ENCODE measurements at regions not wholly inside any gene's neighbourhood (a gene's known extent, or its start where the extent isn't known, plus 50 kb on each side); places are given as distances from the start of the nearest gene placed in this dataset.

- no peak for TF ChIP-seq CTCF (IDR thresholded peaks at IDR 0.05)
Measured at GRCh38 chr15:57859130-57859685, 152.7 kb downstream of the POLR2M start.

DNA sequence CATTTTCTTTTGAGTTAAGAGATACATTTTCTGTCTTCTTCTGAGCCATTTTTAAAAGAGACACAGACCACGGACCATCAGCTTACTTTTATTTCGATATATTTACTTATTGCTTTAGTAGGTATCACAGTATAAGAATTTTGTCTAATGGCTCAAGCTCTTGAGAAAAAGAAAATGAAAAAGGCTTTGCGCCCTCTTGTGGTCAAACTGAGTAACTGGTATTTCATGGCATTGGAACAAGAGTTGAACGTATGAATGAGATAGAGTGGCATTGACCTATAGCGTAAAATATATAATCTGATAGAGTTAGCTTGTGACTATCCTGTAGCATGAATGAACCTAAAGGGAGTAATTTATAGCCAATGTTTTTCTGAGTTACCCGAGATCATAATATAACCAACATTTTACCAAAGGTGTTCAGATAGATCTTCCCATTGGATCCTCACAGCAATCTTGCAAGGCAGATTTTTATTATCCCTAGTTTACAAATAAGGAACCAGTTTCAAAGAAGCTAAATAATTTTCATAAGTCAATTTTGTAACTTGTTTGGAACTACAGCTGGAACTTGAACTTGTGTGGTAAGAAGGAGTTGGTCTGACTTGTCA, 154.6 kb downstream of the POLR2M start:
- TF ChIP-seq CTCF (IDR thresholded peaks at IDR 0.05) = peak; percentile 88

DNA sequence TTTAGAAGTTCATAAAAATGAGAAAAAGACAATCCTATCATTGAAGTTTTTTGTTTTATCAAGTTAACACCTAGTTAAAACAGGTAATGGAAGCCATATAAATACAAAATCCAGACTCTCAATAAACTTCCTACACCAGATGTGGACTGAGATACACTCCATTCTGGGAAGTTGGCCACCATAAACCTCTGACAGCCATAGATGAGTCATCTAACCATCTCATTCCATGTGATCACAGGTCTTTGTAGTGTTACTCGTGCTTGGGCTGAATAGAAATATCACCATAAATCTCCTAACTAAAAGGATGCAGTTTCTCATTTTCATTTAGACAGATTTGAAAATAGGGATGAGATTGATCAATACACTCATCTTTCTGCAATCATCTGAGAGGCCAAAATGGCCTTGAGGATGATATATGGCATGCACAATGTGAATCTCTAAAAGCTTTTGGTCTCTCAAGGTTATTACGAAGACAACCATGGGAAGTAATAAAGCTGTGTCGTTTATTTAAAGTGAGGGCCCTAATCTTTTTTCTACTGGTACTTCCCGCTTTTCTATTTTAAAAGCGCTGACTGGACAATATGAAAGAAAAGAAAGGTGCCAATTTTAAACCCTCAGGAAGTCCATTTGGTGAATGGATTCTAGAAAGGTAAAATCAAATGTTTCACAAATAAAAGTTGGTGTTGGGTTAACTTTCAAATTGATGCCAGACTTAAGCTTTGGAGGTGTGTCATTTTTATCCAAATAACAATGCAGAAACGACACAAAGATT, 155.5 kb downstream of the POLR2M start:
- no peak for TF ChIP-seq CTCF (IDR thresholded peaks at IDR 0.05)

DNA sequence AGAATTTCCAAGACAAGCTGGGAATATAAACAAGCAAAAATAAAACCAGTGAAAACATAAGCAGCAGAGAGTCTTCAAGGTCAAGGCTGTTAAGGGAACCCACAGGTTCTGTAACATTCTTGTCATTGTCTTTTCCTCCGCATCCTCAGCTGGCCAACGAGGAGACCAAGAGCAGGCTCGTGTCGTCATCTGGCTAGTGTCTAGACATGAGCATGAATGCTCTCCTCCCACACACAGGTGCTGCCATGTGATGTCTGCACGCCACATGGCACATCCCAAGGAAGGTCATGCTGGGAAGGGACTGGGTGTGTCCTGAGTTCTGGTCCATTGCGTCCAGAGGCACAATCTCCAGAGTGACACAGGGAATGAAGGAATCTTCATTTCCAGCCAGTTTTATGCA, 156.2 kb downstream of the POLR2M start:
- no peak for TF ChIP-seq CTCF (IDR thresholded peaks at IDR 0.05)

DNA sequence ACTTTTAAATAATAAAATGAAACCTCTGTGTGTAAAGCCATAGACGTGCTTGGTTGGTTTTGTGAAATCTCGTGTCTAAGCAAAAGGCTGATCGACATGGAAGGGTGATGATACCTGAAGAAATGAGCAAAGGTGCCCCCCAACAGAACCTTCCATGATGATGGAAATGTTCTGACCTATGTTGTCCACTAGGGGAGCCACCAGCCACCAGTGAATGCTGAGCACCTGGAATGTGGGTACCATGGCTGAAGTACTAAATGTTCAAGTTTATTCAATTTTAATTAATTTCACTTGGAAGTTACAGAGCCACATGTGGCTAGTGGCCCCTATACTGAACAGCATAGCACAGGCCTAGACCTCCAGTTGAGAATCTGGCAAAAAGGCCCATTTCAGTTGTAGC, 158.8 kb downstream of the POLR2M start:
- peak; percentile 70 for TF ChIP-seq CTCF (IDR thresholded peaks at IDR 0.05)

GRCh38 chr15:57866149-57866736, 159.7 kb downstream of the POLR2M start:
- TF ChIP-seq CTCF (IDR thresholded peaks at IDR 0.05) = peak; percentile 89

DNA sequence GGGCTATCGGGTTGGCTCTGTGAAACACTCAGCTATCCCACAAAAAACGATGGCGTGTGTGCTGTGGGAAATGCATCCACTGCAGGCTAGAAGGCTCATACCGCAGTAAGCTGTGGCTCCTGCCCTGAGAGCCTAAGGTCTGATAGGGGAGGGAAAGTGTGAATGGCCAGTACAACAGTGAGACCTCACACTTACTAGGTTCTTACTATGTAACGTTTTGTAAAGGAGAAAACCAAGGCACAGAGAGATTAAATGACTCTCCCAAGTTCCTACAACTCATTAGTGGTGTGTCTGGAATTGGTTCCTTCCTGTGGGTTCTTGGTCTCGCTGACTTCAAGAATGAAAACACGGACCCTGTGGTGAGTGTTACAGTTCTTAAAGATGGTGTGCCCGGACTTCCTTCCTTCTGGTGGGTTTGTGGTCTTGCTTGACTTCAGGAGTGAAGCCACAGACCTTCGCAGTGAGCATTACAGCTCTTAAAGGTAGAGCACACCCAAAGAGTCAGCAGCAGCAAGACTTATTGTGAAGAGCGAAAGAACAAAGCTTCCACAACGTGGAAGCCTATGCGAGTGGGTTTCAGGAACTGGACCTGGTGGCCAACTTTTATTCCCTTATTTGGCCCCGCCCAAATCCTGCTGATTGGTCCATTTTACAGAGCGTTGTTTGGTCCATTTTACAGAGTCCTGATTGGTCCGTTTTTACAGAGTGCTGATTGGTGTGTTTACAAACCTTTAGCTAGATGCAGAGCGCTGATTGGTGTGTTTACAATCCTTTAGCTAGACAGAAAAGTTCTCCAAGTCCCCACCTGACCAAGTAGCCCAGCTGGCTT, 161.7 kb downstream of the POLR2M start:
- TF ChIP-seq CTCF (IDR thresholded peaks at IDR 0.05) = no peak

Data from LNCAP (cell line).